ENCODE measurements at regions not wholly inside any gene's neighbourhood (a gene's known extent, or its start where the extent isn't known, plus 50 kb on each side); places are given as distances from the start of the nearest gene placed in this dataset.

GRCh38 chr2:7161501-7161900, 244.3 kb downstream of the RNF144A start:
- no peaks in the 10 kb centered on the region for H4K20me1 ChIP-seq (replicated peaks; ENCODE audit: control insufficient read depth, insufficient read depth, low read length)
- H3K4me2 ChIP-seq (ENCODE audit: insufficient read depth, low read length), result no peak overlapping the region
- H3K36me3 ChIP-seq (ENCODE audit: control insufficient read depth, insufficient read depth, low read length), result no peaks in the 10 kb centered on the region
- no peak overlapping the region for H2AFZ ChIP-seq (ENCODE audit: low read depth, low read length)
- in situ Hi-C loops (cut with MboI) (no loop called here), intact Hi-C loops (cut with micrococcal nuclease) (no loop called here)
- no peak for FAIRE-seq
- no peaks in the 10 kb centered on the region for H3K4me1 ChIP-seq (replicated peaks in 1 of 2; ENCODE audit: control insufficient read depth in 2 of 2, insufficient read depth in 2 of 2, low read length in 2 of 2)
- no peaks in the 10 kb centered on the region for H3K27me3 ChIP-seq (ENCODE audit: control insufficient read depth in 2 of 2, insufficient read depth in 2 of 2, low read length in 2 of 2)
- ChIA-PET POLR2A (no interaction called here), CTCF (ENCODE audit: low intra/inter-chr PET ratio) (no interaction called here)
- H3K9ac ChIP-seq (ENCODE audit: insufficient read depth in 1 of 2, low read depth in 2 of 2, low read length in 2 of 2), result no peak overlapping the region
- WGBS (ENCODE audit: insufficient coverage, low coverage, missing lambda C conversion rate), result 0% methylated on average over 2 of the region's 2 CpGs
- no peaks in the 10 kb centered on the region for H3K9me3 ChIP-seq (replicated peaks; ENCODE audit: control insufficient read depth, insufficient read depth, low read depth, low read length)
- H3K27ac ChIP-seq (ENCODE audit: extremely low read depth, low read depth, low read length), result no peak overlapping the region
- no peak for ATAC-seq
- no peaks in the 10 kb centered on the region for H3K79me2 ChIP-seq (ENCODE audit: control insufficient read depth, insufficient read depth, low read length)
- no TSS peak for BruUV-seq (replicated peaks)
- H3K9me1 ChIP-seq (ENCODE audit: control insufficient read depth, insufficient read depth, low read length), result no peaks in the 10 kb centered on the region
- DNase-seq (ENCODE audit: extremely low read depth in 1 of 4, low spot score in 3 of 4), result no peak
- TF ChIP-seq THAP12 (CRISPR knock-in tag; IDR thresholded peaks at IDR 0.05), result no peak
- no peak for TF ChIP-seq FIP1L1 (IDR thresholded peaks at IDR 0.05; ENCODE audit: low read depth, low read length, poor library complexity, severe bottlenecking)
- no peak for TF ChIP-seq MLLT1 (IDR thresholded peaks at IDR 0.05)
- no peak for TF ChIP-seq RBM25 (IDR thresholded peaks at IDR 0.05; ENCODE audit: low read depth, low read length, severe bottlenecking)
- no peak for TF ChIP-seq CLOCK (CRISPR knock-in tag; IDR thresholded peaks at IDR 0.05; ENCODE audit: borderline replicate concordance)
- TF ChIP-seq CBX1 (IDR thresholded peaks at IDR 0.05; ENCODE audit: low read depth), result no peak
- no peak overlapping the region for H3K4me3 ChIP-seq

All from K562 (cell line).